Chondrocyte (in vitro differentiated cells): ENCODE measurements at regions not wholly inside any gene's neighbourhood (a gene's known extent, or its start where the extent isn't known, plus 50 kb on each side); places are given as distances from the start of the nearest gene placed in this dataset.

Experiments
- DNase-seq: peaks from one replicate; pipeline ENCODE4 v3.0.0; 2021; ENCODE audit warnings: mixed read lengths, low spot score
- H3K27ac Mint-ChIP-seq: one replicate; pipeline ENCODE4 v1.8.0; 2021; ENCODE audit warnings: mild to moderate bottlenecking, moderate library complexity, mixed read lengths; ENCODE audit not compliant: unreplicated experiment
- H3K27me3 Mint-ChIP-seq: 2 replicates; pipeline ENCODE4 v1.8.0; 2021; ENCODE audit warnings: low read depth, mixed read lengths
- H3K36me3 Mint-ChIP-seq: 2 replicates; pipeline ENCODE4 v1.8.0; 2021; ENCODE audit warnings: low read depth, mixed read lengths
- H3K4me1 Mint-ChIP-seq: 2 replicates; pipeline ENCODE4 v1.8.0; 2021; ENCODE audit warnings: low read depth, mild to moderate bottlenecking, mixed read lengths
- H3K4me3 Mint-ChIP-seq: one replicate; pipeline ENCODE4 v1.8.0; 2021; ENCODE audit warnings: mild to moderate bottlenecking, moderate library complexity, mixed read lengths; ENCODE audit not compliant: unreplicated experiment
- H3K9me3 Mint-ChIP-seq: 2 replicates; pipeline ENCODE4 v1.8.0; 2021; ENCODE audit warnings: low read depth, mixed read lengths
- TF ChIP-seq, protein P1 (sequence below): fragments of 200-600 bp; sonication (generic); IDR thresholded peaks from 2 replicates; pipeline ENCODE4 v1.5.0; 2021; ENCODE audit warnings: antibody characterized with exemption, mild to moderate bottlenecking, moderate library complexity

DNA sequence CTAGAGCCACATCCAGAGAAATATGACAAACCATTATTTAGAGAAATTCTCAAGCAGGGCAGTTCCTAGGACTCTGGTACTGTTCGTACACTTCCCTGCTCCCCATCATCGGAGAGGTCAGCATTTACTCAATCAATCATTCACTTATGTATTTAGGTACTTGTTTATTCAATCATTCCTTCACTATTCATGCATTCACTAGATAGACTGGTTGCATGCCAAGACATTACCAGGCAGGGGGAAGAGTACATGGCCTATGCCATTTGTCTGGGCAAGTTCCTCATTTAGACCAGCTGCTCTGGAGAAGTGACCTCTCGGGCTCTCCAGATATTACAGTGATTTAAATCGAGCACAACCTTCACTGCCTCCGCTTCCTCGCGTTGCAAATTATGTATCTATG is 603.4 kb downstream of the KCNJ2 start:
- Mint-ChIP-seq H3K36me3 (no peaks in the 10 kb centered on the region), H3K27ac (no peak overlapping the region), H3K4me1 (peaks cover 14% of the 10 kb centered on the region), H3K9me3 (no peaks in the 10 kb centered on the region), H3K27me3 (no peaks in the 10 kb centered on the region), H3K4me3 (no peak overlapping the region)
- DNase-seq, result no peak
- TF ChIP-seq, protein P1, sequence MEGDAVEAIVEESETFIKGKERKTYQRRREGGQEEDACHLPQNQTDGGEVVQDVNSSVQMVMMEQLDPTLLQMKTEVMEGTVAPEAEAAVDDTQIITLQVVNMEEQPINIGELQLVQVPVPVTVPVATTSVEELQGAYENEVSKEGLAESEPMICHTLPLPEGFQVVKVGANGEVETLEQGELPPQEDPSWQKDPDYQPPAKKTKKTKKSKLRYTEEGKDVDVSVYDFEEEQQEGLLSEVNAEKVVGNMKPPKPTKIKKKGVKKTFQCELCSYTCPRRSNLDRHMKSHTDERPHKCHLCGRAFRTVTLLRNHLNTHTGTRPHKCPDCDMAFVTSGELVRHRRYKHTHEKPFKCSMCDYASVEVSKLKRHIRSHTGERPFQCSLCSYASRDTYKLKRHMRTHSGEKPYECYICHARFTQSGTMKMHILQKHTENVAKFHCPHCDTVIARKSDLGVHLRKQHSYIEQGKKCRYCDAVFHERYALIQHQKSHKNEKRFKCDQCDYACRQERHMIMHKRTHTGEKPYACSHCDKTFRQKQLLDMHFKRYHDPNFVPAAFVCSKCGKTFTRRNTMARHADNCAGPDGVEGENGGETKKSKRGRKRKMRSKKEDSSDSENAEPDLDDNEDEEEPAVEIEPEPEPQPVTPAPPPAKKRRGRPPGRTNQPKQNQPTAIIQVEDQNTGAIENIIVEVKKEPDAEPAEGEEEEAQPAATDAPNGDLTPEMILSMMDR, result no peak

GRCh38 chr17:70773258-70773657 is 603.9 kb downstream of the KCNJ2 start:
- Mint-ChIP-seq H3K9me3 (no peaks in the 10 kb centered on the region), H3K27me3 (no peaks in the 10 kb centered on the region), H3K4me1 (peaks cover 13% of the 10 kb centered on the region), H3K27ac (no peak overlapping the region), H3K4me3 (no peak overlapping the region), H3K36me3 (no peaks in the 10 kb centered on the region)
- TF ChIP-seq, protein P1, result no peak
- DNase-seq, result no peak

DNA sequence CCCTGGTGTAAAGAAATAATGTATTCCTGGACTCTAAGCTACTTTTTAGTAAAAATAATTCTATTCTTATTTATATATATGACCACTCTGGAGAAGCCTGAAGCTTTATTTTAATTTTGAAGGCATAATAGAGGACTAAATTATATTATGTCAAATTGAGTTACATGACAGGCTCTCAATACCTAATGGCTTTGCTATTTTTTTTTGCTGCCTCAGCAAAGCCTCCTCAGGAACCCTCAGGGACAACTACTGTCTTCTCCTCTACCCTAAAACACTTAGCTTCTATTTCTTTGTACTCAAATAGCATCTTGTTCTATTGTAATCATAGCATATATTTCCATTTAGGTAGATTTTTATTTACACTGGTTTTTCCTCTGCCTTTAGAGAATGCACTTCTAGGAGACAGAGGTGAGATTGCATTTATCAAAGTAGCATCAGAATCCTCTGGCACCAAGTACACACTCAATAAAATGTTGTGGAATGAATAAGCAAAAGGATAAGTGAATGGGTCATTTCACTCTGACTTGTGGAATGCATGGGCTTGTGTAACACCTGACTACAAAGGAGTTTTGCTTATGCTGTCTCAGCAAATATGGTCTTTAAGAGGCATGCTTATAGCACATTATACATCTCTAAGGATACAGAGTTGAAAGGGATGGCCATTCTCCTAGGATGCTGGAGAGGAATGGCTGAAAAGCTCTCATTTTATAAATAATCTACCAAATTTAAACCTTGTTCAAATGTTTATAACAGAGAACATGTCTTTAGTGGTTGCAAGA is 605.2 kb downstream of the KCNJ2 start:
- Mint-ChIP-seq H3K27ac (no peak overlapping the region), H3K4me1 (peaks cover 13% of the 10 kb centered on the region), H3K4me3 (no peak overlapping the region), H3K27me3 (no peaks in the 10 kb centered on the region), H3K36me3 (no peaks in the 10 kb centered on the region), H3K9me3 (no peaks in the 10 kb centered on the region)
- TF ChIP-seq, protein P1, result no peak
- no peak for DNase-seq

DNA sequence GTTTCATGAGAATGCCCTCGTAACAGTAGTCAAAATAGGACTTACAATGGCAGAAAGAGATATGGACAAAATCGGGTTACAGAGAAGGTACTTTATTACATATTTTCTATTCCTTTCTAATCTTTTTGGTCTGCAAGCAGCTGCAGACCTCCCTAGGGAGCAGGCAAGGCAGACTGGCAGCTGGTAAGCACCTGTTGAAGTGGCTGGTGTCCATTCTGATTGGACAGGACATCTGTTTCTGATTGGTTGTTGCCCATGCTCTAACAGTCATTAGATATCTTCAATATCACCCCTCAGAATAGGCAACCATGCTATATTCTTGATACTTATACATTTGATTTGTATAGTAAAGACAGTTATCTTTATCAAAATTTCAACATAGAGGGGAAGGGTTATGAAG is 606.3 kb downstream of the KCNJ2 start:
- H3K27me3 Mint-ChIP-seq, result no peaks in the 10 kb centered on the region
- peaks cover 4% of the 10 kb centered on the region for H3K4me1 Mint-ChIP-seq
- no peaks in the 10 kb centered on the region for H3K36me3 Mint-ChIP-seq
- DNase-seq, result no peak
- TF ChIP-seq, protein P1, result no peak
- H3K9me3 Mint-ChIP-seq, result no peaks in the 10 kb centered on the region
- H3K4me3 Mint-ChIP-seq, result no peak overlapping the region
- no peak overlapping the region for H3K27ac Mint-ChIP-seq

- Mint-ChIP-seq H3K27ac (no peak overlapping the region), H3K4me3 (no peak overlapping the region), H3K4me1 (peaks cover 4% of the 10 kb centered on the region), H3K36me3 (no peaks in the 10 kb centered on the region), H3K27me3 (no peaks in the 10 kb centered on the region), H3K9me3 (no peaks in the 10 kb centered on the region)
- TF ChIP-seq, protein P1, result no peak
- DNase-seq, result no peak
Measured at GRCh38 chr17:70776441-70776840, 607.1 kb downstream of the KCNJ2 start.
